ENCODE measurements at regions not wholly inside any gene's neighbourhood (a gene's known extent, or its start where the extent isn't known, plus 50 kb on each side); places are given as distances from the start of the nearest gene placed in this dataset.

DNA sequence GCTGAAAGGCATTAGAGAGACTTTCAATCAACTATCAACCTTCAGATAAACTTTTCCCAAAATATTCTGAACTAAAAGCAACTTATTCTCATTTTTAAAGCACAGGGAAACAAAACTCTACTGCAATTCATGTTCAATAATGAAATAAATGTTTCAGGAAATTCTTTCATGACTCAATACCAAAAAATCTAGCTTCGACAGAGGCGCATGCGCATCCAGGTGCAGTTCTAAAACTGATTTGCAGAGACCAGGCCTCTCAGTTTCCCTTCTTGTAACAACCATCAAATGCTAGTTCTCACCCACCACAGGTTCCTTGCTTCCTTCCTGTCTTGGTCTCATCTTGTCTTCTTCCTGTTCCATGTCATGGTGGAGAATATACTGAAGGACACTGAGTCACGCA is 55.3 kb upstream of the NRBF2 start:
- TF ChIP-seq, protein P1, sequence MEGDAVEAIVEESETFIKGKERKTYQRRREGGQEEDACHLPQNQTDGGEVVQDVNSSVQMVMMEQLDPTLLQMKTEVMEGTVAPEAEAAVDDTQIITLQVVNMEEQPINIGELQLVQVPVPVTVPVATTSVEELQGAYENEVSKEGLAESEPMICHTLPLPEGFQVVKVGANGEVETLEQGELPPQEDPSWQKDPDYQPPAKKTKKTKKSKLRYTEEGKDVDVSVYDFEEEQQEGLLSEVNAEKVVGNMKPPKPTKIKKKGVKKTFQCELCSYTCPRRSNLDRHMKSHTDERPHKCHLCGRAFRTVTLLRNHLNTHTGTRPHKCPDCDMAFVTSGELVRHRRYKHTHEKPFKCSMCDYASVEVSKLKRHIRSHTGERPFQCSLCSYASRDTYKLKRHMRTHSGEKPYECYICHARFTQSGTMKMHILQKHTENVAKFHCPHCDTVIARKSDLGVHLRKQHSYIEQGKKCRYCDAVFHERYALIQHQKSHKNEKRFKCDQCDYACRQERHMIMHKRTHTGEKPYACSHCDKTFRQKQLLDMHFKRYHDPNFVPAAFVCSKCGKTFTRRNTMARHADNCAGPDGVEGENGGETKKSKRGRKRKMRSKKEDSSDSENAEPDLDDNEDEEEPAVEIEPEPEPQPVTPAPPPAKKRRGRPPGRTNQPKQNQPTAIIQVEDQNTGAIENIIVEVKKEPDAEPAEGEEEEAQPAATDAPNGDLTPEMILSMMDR (IDR thresholded peaks at IDR 0.05; ENCODE audit: control insufficient read depth, insufficient read depth, low read depth, low read length, missing control alignments) = no peak
- no peak overlapping the region for H3K4me3 ChIP-seq (ENCODE audit: control insufficient read depth, low read depth, low read length)
- no peak for DNase-seq (ENCODE audit: low read depth)

DNA sequence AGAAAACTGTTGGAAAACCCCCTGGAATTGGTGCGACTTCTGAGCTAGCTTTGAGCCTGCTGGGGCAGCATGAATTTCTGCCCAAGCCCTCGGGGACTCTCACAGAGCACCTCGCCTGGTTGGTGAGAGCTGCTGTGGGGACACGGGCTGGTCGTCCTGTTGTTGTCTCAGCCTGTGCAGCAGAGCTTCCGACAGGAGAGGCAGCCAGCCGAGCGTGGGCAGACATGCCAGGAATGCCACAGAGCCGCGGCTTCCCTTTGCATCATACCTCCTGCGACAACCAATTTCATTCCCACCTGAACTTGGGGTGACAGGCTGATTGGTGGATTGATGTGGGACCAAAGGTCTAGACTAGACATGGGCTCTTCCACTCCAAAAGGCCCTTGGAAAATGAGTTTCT is 60.2 kb upstream of the NRBF2 start:
- no peak for DNase-seq (ENCODE audit: low read depth)
- TF ChIP-seq, protein P1 (IDR thresholded peaks at IDR 0.05; ENCODE audit: control insufficient read depth, insufficient read depth, low read depth, low read length, missing control alignments) = no peak
- no peak overlapping the region for H3K4me3 ChIP-seq (ENCODE audit: control insufficient read depth, low read depth, low read length)

DNA sequence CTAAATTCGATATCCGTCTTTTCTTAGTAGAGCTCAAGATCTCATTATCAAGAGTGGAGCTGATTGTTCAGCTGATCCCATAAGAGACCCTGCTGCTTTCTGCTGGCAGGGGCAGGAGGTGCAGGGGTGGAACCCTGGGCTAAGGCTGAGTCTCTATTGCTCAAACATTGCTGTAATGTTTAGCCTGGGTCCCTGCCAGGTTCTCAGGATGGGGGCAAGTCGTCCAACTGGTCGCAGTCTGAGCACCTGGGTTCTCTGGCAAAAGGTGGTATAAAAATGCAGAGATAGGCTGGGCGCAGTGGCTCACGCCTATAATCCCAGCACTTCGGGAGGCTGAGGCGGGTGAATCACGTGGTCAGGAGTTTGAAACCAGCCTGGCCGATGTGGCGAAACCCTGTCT is 62.0 kb upstream of the NRBF2 start:
- TF ChIP-seq, protein P1 (IDR thresholded peaks at IDR 0.05; ENCODE audit: control insufficient read depth, insufficient read depth, low read depth, low read length, missing control alignments) = no peak
- no peak for DNase-seq (ENCODE audit: low read depth)

DNA sequence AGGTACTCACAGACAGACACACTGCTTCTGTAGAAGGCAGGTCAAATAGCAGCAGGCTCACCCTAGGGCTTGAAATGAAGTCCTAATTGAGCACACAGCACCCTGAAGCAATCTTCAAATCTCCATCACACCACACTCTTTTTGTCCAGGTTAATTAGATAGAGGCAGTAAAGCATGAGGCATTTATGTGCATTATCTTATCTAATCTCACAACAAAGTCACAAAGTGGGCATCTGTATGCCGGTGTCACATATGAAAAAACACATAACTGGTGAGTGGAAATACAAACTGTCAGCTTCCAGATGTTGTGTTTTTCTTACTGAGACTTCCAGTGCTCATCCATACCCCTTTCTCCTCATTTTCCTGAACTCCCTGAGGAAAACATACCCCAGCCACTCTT is 63.8 kb upstream of the NRBF2 start:
- no peak overlapping the region for H3K4me3 ChIP-seq (ENCODE audit: control insufficient read depth, low read depth, low read length)
- DNase-seq (ENCODE audit: low read depth) = no peak
- TF ChIP-seq, protein P1 (IDR thresholded peaks at IDR 0.05; ENCODE audit: control insufficient read depth, insufficient read depth, low read depth, low read length, missing control alignments) = no peak

More for the DNA sequence above, 62.0 kb upstream of the NRBF2 start:
- no peak overlapping the region for H3K4me3 ChIP-seq (ENCODE audit: control insufficient read depth, low read depth, low read length)

DNA sequence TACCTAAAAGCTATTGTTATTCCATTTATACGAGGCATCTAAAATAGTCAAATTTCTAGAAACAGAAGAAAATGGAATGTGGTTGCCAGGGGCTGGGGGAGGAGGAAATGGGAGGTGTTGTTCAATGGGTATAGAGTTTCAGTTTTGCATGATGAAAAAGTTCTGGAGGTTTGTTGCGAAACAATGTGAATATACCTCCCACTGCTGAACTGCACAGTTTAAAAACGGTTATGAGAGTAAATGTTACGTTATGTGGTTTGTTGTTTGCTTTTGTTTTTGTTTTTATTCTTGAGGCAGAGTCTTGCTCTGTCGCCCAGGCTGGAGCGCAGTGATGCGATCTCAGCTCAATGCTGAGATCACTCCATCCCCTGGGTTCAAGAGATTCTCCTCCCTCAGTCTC is 64.9 kb upstream of the NRBF2 start:
- H3K4me3 ChIP-seq (ENCODE audit: control insufficient read depth, low read depth, low read length) = no peak overlapping the region
- DNase-seq (ENCODE audit: low read depth) = peak; percentile 4
- TF ChIP-seq, protein P1 (IDR thresholded peaks at IDR 0.05; ENCODE audit: control insufficient read depth, insufficient read depth, low read depth, low read length, missing control alignments) = no peak

DNA sequence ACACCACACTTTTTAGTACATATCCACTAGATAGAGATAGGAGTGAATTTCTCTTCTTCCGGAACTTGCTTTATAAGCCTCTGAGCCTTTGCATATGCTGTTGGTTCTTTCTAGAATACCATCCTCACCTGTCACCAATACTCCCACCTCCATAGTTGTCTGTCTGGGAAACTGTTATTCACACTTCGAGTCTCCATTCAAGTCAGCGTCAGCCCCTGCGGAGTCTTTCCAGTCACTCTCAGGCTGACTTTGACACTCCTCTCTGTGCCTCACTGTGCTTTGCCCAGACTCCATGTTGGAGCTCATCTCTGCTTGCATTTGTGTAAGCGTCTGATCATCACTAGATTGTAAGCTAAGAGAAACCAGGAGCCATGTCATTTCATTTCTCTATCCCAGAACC is 66.5 kb upstream of the NRBF2 start:
- DNase-seq (ENCODE audit: low read depth) = no peak
- H3K4me3 ChIP-seq (ENCODE audit: control insufficient read depth, low read depth, low read length) = no peak overlapping the region
- TF ChIP-seq, protein P1 (IDR thresholded peaks at IDR 0.05; ENCODE audit: control insufficient read depth, insufficient read depth, low read depth, low read length, missing control alignments) = no peak

DNA sequence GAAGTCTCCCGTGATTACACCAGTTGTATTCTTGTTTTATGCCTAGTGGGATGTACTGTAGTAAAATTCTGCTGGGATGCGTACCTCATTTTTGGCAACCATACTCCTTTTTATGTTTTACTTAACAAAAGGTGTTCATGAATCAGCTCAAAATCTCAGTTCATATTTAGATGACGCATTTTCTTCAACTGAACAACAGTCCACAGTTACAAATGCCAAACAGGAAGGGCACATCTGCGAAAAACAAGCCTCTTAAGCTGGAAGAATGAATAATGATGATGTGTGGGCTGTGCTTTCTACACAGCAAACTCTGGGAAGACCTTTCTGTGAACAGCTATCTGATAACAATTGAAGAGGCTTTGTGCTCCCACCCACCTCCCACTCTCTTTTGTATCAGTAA is 68.4 kb upstream of the NRBF2 start:
- TF ChIP-seq, protein P1 (IDR thresholded peaks at IDR 0.05; ENCODE audit: control insufficient read depth, insufficient read depth, low read depth, low read length, missing control alignments) = no peak
- H3K4me3 ChIP-seq (ENCODE audit: control insufficient read depth, low read depth, low read length) = no peak overlapping the region
- DNase-seq (ENCODE audit: low read depth) = no peak
